B cell (primary cell): ENCODE measurements at regions not wholly inside any gene's neighbourhood (a gene's known extent, or its start where the extent isn't known, plus 50 kb on each side); places are given as distances from the start of the nearest gene placed in this dataset.

Source experiments
- ATAC-seq: fragments of 200-7000 bp; cut with Tn5 transposase; one replicate; pipeline ENCODE4 v1.10.0; 2021; ENCODE audit warnings: low read depth, mild to moderate bottlenecking, moderate number of reproducible peaks, moderate library complexity
- CTCF ChIA-PET: fragments of 350-600 bp; sonication (Branson Sonifier 250); formaldehyde crosslinking; loops from one replicate; lab custom pipeline; 2021; ENCODE audit warnings: antibody characterized with exemption, inconsistent platforms; lab: Charles Lee
- POLR2A ChIA-PET: fragments of 350-600 bp; sonication (Branson Sonifier 250); formaldehyde crosslinking; loops from one replicate; lab custom pipeline; 2021; ENCODE audit warnings: antibody characterized with exemption; lab: Charles Lee
- DNase-seq: peaks from one replicate; pipeline ENCODE4 v3.0.0; 2013
- H2AFZ ChIP-seq: 2 replicates; pipeline ENCODE4 v1.6.1; 2012; ENCODE audit warnings: mild to moderate bottlenecking, low read depth, low read length; ENCODE audit not compliant: insufficient read depth, poor library complexity, severe bottlenecking
- H3K27ac ChIP-seq, 2 donors: 1 replicate in 1 of 2; 2 replicates in 1 of 2; pipeline ENCODE4 v1.5.1; 2012 to 2013; ENCODE audit warnings: low read length in 2 of 2, mild to moderate bottlenecking in 2 of 2, moderate library complexity in 1 of 2
- H3K27me3 ChIP-seq, 4 experiments: fragments of 200-600 bp in 1 of 4; sonication (generic) in 1 of 4; replicated peaks in 1 of 4; 1 replicate in 2 of 4; 2 replicates in 2 of 4; pipeline versions ENCODE4 v1.6.1 to v1.7.0; 2013 to 2016; ENCODE audit warnings: low read length in 3 of 4, mild to moderate bottlenecking in 2 of 4, mixed read lengths in 1 of 4, moderate library complexity in 1 of 4; ENCODE audit not compliant: insufficient read depth in 4 of 4, control insufficient read depth in 3 of 4; ENCODE audit errors: control extremely low read depth in 1 of 4
- H3K36me3 ChIP-seq, 2 experiments: replicated peaks in 1 of 2; 1 replicate in 1 of 2; 2 replicates in 1 of 2; pipeline versions ENCODE4 v1.6.1 to v1.7.1; 2013; ENCODE audit warnings: low read length in 1 of 2; ENCODE audit not compliant: insufficient read depth in 2 of 2, control insufficient read depth in 1 of 2; ENCODE audit errors: control extremely low read depth in 1 of 2, extremely low read depth in 1 of 2
- H3K4me1 ChIP-seq, 2 donors: fragments of 200-600 bp in 1 of 2; sonication (generic) in 1 of 2; 1 replicate in 1 of 2; 2 replicates in 1 of 2; pipeline versions ENCODE4 v1.5.1 to v1.6.1; 2013 to 2017; ENCODE audit warnings: low read length in 2 of 2; ENCODE audit not compliant: control insufficient read depth in 2 of 2, insufficient read depth in 2 of 2
- H3K4me2 ChIP-seq: replicated peaks from 2 replicates; pipeline ENCODE3; 2012; ENCODE audit warnings: mild to moderate bottlenecking, low read depth, low read length; ENCODE audit not compliant: poor library complexity, severe bottlenecking
- H3K4me3 ChIP-seq, 5 experiments: fragments of 200-600 bp in 1 of 5; sonication (generic) in 1 of 5; 1 replicate in 3 of 5; 2 replicates in 2 of 5; pipeline versions ENCODE4 v1.5.1 to v1.7.0; 2011 to 2016; ENCODE audit warnings: low read length in 4 of 5, mild to moderate bottlenecking in 4 of 5, low read depth in 2 of 5, control low read depth in 1 of 5, moderate library complexity in 1 of 5; ENCODE audit not compliant: insufficient read depth in 1 of 5; ENCODE audit errors: control extremely low read depth in 1 of 5, extremely low read depth in 1 of 5
- H3K79me2 ChIP-seq: fragments of 200-600 bp; sonication (generic); one replicate; pipeline ENCODE4 v1.6.0; 2016; ENCODE audit warnings: low read length; ENCODE audit not compliant: control insufficient read depth, insufficient read depth
- H3K9ac ChIP-seq: fragments of 200-600 bp; sonication (generic); 2 replicates; pipeline ENCODE4 v1.6.1; 2017; ENCODE audit warnings: mild to moderate bottlenecking, low read length, moderate library complexity
- H3K9me3 ChIP-seq, 3 donors: one replicate each; pipeline versions ENCODE4 v1.6.1 to v1.7.1; 2013; ENCODE audit warnings: low read length in 2 of 3; ENCODE audit not compliant: control insufficient read depth in 2 of 3, insufficient read depth in 1 of 3; ENCODE audit errors: control extremely low read depth in 1 of 3
- H4K20me1 ChIP-seq: 2 replicates; pipeline ENCODE4 v1.6.0; 2012; ENCODE audit warnings: mild to moderate bottlenecking, low read length; ENCODE audit not compliant: insufficient read depth, control insufficient read depth, poor library complexity, severe bottlenecking
- H3K27ac Mint-ChIP-seq: one replicate; pipeline ENCODE4 v1.8.0; 2021; ENCODE audit warnings: mixed read lengths
- H3K27me3 Mint-ChIP-seq: one replicate; pipeline ENCODE4 v1.8.0; 2021; ENCODE audit warnings: mixed read lengths
- H3K4me1 Mint-ChIP-seq: one replicate; pipeline ENCODE4 v1.8.0; 2021; ENCODE audit warnings: mixed read lengths
- H3K4me3 Mint-ChIP-seq: one replicate; pipeline ENCODE4 v1.8.0; 2021; ENCODE audit warnings: mixed read lengths
- H3K9me3 Mint-ChIP-seq: one replicate; pipeline ENCODE4 v1.8.0; 2022; ENCODE audit warnings: mixed read lengths; ENCODE audit not compliant: insufficient read depth
- EZH2 ChIP-seq: IDR thresholded peaks from 2 replicates; pipeline ENCODE4 v1.6.1; 2012; ENCODE audit warnings: borderline replicate concordance, low read depth, mild to moderate bottlenecking, moderate library complexity, low read length; ENCODE audit not compliant: insufficient read depth, poor library complexity, severe bottlenecking
- WGBS: methylation state at CpG from one replicate; pipeline ENCODE4 v1.1.5; 2013; ENCODE audit warnings: missing lambda C conversion rate; ENCODE audit not compliant: insufficient coverage; 5-methylcytosine and 5-hydroxymethylcytosine counted together
- intact Hi-C: fragments of 100-400 bp; cut with micrococcal nuclease; formaldehyde crosslinking; loops from one replicate; pipeline ENCODE4 v1.10.0; 2022
- TF ChIP-seq, protein P1 (sequence below): fragments of 200-600 bp; IDR thresholded peaks from one replicate; pipeline ENCODE4 v1.8.0; 2022; ENCODE audit warnings: antibody characterized with exemption, mild to moderate bottlenecking

DNA sequence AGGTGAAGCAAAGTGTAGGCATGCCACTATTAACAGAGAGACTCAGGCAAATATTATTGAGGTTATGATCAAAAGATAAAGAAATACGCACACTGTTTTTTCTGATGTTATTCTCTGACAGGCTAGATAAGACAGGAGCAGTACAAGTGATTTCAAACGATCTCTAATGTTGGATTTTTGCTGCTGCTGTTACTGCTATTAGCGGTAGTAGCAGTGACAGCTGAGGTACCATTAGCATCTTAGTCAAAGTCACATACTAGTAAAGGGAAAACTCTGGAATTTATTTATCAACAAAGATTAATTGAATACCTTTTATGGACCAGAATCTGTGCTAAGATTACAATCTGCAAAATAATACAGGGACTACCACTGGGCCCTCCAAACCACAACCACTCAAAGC is 362.4 kb upstream of the CDH6 start:
- H3K9me3 Mint-ChIP-seq, result peaks cover 2% of the 10 kb centered on the region
- no peaks in the 10 kb centered on the region for H4K20me1 ChIP-seq
- H3K36me3 ChIP-seq, result no peaks in the 10 kb centered on the region
- no peak overlapping the region for H3K9ac ChIP-seq
- ATAC-seq, result no peak
- CTCF ChIA-PET, result no interaction called here
- no peak for TF ChIP-seq EZH2
- TF ChIP-seq, protein P1, sequence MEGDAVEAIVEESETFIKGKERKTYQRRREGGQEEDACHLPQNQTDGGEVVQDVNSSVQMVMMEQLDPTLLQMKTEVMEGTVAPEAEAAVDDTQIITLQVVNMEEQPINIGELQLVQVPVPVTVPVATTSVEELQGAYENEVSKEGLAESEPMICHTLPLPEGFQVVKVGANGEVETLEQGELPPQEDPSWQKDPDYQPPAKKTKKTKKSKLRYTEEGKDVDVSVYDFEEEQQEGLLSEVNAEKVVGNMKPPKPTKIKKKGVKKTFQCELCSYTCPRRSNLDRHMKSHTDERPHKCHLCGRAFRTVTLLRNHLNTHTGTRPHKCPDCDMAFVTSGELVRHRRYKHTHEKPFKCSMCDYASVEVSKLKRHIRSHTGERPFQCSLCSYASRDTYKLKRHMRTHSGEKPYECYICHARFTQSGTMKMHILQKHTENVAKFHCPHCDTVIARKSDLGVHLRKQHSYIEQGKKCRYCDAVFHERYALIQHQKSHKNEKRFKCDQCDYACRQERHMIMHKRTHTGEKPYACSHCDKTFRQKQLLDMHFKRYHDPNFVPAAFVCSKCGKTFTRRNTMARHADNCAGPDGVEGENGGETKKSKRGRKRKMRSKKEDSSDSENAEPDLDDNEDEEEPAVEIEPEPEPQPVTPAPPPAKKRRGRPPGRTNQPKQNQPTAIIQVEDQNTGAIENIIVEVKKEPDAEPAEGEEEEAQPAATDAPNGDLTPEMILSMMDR, result no peak
- H3K4me3 Mint-ChIP-seq, result no peak overlapping the region
- no peak overlapping the region for H3K27ac ChIP-seq
- H3K4me2 ChIP-seq, result no peak overlapping the region
- H3K4me1 ChIP-seq, result no peaks in the 10 kb centered on the region
- no peaks in the 10 kb centered on the region for H3K27me3 Mint-ChIP-seq
- POLR2A ChIA-PET, result no interaction called here
- no peaks in the 10 kb centered on the region for H3K9me3 ChIP-seq
- H3K4me3 ChIP-seq, result no peak overlapping the region
- H3K27me3 ChIP-seq, result no peaks in the 10 kb centered on the region
- no peak overlapping the region for H3K27ac Mint-ChIP-seq
- H3K4me1 Mint-ChIP-seq, result no peaks in the 10 kb centered on the region
- H3K79me2 ChIP-seq, result no peaks in the 10 kb centered on the region
- 31% methylated on average over 2 of the region's 3 CpGs for WGBS
- no peak for DNase-seq
- intact Hi-C loops, result no loop called here
- no peak overlapping the region for H2AFZ ChIP-seq

DNA sequence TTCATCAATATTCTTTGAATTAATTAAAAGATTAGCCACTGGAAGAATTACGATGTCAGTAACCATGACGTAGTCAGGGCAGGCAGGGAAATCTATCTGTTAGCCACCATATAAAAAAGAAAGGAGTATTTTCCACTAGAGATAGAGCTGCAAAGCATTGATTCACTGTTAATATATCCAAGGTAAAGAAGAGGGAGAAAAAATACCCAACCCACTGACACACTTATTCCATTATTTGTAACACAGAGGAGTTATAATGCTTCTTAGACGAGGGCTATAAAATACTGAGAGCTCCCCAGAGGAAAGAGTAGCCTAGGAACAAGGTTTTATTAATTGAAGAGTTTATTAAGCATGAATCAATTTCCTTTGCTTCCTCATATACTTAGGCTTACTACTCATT is 382.2 kb upstream of the CDH6 start:
- intact Hi-C loops, result no loop called here
- Histone ChIP-seq H3K9ac (no peak overlapping the region), H3K9me3 (no peaks in the 10 kb centered on the region), H3K79me2 (no peaks in the 10 kb centered on the region), H2AFZ (no peak overlapping the region), H3K4me1 (no peaks in the 10 kb centered on the region), H3K27me3 (no peaks in the 10 kb centered on the region), H3K4me3 (no peak overlapping the region), H4K20me1 (no peaks in the 10 kb centered on the region), H3K27ac (no peak overlapping the region), H3K36me3 (no peaks in the 10 kb centered on the region), H3K4me2 (no peak overlapping the region)
- Mint-ChIP-seq H3K4me1 (no peaks in the 10 kb centered on the region), H3K27me3 (no peaks in the 10 kb centered on the region), H3K9me3 (peaks cover 5% of the 10 kb centered on the region), H3K4me3 (no peak overlapping the region), H3K27ac (no peak overlapping the region)
- ATAC-seq, result no peak
- WGBS, result no CpG with 5 or more reads among the region's 3 CpGs
- POLR2A ChIA-PET, result no interaction called here
- CTCF ChIA-PET, result no interaction called here
- TF ChIP-seq EZH2, result no peak
- TF ChIP-seq, protein P1, result no peak
- no peak for DNase-seq
